HG03095 (cell line): ENCODE measurements at regions not wholly inside any gene's neighbourhood (a gene's known extent, or its start where the extent isn't known, plus 50 kb on each side); places are given as distances from the start of the nearest gene placed in this dataset.

Source experiments
- ATAC-seq: cut with Tn5 transposase; IDR thresholded peaks from one replicate; pipeline ENCODE4 v1.9.1; 2021; ENCODE audit warnings: moderate library complexity; ENCODE audit not compliant: unreplicated experiment

DNA sequence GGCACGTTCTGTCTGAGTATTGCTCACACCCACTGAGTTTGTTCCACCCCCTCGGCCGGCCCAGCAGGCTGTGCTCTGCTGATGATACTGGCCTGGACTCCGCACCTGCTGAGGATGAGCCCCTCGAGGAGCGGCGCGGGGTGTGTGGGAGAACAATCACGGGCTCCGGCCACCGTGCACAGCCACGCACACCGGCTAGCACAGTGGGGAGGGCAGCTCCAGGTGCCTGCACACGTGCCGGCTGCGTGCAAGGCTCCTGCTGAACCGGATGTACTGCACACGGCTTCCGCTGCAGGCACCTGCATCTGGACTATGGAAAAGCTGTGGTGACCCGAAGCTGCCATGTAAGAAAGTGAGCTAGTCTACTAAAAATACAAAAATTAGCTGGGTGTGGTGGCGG lies 485.2 kb upstream of the CDH9 start:
- ATAC-seq, result no peak

DNA sequence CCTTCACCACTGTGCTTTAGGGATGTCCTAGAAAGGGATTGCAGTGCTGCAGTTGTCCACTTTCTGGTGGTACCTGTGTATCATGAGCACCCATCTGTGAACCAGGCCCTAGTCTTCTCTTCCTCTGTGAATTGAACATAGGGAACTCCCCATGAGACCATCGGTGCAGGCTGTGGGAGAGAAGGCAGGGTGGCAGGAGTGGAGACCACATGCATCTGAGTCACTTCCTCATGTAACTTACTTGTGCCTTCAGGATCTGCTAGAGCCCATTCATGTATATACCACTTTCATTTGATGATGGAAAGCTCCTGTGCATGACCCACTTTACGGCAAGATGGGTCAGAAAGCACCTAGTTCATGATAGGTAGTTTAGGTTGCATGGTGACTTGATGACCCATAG lies 478.1 kb upstream of the CDH9 start:
- no peak for ATAC-seq

DNA sequence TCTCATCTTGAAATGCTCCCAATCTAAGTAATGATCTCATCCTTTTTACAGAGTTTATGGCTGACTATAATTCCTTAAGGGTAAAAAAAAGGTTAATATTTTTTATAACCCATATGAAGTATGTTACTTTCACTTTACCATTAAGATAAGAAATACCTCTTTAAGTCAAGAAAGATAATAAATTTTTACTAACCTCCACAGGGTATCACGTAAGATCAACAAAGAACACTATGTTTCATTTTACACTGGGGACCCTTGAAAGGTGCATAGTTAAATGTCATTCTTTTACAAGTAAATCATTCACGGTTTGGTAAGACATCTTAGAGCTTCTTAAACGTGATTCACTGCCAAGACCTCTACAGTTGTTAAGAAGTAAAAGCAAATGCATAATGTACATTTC lies 472.7 kb upstream of the CDH9 start:
- no peak for ATAC-seq

DNA sequence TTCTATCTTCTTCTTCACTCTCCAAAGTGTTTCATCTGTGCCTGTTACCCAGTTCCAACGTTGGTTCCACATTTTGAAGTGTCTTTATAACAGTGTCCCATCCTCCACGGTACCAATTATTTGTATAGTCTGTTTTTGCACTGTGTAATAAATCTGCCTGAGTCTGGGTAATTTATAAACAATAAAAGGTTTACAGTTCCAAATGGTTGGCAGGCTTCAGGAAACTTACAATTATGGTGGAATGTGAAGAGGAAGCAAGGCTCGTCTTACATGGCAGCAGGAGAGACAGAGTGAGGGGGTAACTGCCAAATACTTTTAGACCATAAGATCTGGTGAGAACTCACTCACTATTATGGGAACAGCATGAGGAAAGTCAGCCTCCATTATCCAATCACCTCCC lies 465.4 kb upstream of the CDH9 start:
- ATAC-seq, result no peak

DNA sequence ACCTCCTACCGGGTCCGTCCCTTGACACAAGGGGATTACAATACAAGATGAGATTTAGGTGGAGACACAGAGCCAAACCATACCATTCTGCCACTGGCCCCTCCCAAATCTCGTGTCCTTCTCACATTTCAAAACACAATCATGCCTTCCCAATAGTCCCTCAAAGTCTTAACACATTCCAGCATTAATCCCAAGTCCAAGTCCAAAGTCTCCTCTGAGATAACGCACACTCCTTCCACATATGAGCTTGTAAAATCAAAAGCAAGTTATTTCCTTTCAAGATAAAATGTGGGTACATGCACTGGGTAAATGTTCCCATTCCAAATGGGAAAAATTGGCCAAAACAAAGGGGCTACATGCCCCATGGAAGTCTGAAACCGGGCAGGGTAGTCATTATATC lies 463.9 kb upstream of the CDH9 start:
- no peak for ATAC-seq

DNA sequence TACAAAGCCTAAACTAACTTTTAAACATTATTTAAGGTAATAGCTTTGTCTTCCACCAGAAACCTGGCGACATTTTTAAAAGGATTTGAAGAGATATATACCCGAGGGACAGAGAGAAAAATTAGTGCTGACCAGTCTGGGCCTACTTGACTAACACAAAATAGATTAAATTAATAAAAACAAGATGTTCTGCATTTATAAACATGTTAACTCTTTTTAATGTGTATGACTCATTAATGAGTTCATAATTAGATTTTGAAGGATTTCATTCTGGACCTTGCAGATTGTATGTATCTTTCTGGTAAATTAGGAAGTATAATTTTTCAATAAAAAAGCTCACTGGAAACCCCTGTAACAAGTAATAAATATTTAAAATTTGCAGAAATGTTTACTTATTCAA lies 459.1 kb upstream of the CDH9 start:
- no peak for ATAC-seq

DNA sequence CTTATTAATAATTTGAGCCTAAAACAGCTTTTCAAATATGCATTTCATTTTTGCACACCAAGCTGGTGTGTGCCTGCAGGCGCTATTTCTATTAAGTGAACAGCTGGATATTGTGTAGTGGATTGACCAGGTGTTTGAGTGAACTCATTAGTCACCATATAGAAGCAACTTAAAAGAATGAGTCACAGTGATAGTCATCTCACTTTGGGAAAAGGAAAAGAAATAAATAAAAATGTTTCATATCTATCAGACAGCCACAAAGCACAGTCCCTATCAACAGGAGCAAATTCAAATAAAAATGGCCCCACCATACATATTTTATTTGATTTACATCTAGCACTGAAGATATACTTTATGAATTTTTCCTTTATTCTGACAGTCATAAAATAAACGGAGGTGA lies 456.5 kb upstream of the CDH9 start:
- ATAC-seq, result no peak

DNA sequence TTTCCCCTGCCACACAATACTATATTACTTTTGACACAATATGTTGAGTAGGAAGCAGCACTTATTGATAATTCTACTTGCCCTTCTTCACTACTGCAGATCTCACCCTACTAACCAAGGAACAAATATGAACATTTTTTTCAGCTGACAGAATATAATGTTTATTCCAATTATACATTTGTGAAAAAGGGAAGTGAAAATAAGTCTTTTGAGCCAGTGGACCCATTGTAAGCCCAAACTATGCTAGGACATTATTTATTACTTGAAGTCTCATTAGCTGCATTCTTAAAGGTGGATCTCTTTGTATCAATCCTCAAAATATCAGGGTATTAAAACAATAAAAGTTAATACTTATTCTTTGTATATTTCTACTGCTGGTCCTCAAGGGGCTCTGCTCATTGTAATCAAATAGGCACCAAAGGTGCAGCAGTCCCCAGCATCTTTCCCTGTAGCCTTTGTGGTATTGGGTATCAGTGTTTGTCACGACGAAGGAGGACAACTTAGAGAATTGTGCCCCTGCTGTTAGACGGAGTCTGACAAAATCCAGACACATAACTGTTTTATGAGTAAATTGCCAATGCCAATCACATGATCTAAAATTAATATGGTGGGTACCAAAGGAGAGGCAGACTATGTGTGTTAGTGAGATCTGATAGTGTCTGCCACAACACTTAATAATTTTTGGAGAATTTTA lies 453.5 kb upstream of the CDH9 start:
- ATAC-seq, result no peak

DNA sequence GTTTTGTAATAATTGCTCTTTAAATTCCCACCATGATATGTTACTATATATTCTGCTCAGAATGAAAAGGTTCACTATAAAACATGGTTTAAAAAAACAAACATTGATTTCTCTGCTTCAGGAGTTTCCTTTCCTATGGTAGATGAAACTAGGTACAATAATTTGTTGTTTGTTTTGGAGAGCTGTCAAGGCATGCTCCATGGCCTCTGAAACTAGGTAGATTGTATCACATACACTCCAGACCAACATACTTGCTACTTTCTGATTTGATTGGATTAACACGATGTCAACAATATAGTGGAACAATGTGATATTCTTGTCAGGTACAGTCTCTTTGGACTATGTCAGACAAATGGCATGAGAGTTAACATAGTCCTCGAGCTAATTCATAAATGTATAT lies 452.7 kb upstream of the CDH9 start:
- ATAC-seq, result no peak

DNA sequence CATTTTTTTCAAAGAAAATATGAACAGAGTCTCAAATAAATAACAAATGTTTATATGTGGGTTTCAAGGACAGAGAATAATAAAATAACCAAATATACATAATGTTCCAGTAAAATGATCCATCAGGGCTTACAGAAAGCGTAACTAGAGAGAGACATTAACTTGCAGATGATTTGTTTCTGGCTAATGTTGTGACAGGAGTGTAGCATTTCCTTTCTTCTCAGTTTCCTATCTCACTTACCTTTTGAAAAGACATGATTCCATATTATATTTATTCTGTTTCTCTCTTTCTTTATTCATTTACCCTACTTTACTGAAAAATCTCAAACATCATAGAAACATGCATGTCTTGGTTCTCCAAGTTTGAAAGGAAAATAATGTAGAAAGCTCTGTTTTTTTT lies 451.3 kb upstream of the CDH9 start:
- ATAC-seq, result no peak

DNA sequence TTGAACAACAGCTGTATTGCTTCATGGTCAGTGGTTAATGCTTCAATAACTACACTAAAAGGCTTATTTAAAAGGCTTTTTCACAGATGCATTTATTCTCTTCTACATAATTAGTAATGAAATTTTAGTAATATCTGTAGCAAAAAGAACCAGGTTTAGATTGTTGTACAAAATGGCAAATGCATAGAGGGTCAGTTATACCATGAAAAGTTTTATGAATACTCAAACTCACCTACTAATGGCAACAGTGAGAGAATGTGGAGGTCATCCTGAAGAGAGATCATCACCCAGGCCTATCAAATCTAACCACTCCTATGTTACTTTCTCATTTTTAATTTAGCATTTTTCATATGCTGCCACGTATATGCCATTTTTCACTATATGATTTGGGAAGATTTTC lies 444.3 kb upstream of the CDH9 start:
- ATAC-seq, result no peak

DNA sequence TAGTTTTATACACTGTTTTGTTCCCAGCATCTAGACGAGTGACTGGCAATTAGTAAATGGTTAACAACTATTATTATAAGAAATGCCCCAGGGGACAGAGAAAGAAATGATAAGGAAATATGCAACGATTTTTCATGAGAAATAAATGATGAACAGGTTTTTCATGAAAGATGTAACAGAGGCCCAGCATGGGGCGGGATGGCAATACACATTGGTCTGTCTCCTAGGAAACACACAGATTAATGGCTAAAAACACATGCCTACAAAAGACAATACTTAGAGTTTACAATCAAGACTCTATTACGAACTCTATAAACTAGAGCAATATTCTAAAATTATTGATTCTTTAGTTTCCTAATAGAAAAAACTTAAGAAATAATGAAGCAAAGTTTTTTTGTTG lies 441.5 kb upstream of the CDH9 start:
- no peak for ATAC-seq

DNA sequence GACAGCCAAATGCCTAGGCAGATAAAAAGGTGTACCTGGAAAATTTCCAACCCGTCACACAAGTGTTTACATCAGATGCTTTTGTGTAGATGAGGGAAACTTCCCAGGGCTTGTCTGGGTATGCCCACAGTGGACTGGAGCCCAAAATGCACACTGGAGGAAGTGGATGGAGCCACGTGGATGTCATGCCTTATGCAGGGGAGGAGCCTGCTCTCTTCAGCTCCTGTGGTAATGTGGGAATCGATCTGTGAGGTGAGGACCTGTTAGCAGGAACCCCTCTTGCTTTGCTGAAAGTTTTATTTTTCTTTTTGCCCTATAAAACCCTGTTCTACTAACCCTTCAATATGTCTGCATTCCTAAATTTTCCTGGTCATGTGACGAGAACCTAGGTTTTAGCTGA lies 439.2 kb upstream of the CDH9 start:
- ATAC-seq, result no peak

DNA sequence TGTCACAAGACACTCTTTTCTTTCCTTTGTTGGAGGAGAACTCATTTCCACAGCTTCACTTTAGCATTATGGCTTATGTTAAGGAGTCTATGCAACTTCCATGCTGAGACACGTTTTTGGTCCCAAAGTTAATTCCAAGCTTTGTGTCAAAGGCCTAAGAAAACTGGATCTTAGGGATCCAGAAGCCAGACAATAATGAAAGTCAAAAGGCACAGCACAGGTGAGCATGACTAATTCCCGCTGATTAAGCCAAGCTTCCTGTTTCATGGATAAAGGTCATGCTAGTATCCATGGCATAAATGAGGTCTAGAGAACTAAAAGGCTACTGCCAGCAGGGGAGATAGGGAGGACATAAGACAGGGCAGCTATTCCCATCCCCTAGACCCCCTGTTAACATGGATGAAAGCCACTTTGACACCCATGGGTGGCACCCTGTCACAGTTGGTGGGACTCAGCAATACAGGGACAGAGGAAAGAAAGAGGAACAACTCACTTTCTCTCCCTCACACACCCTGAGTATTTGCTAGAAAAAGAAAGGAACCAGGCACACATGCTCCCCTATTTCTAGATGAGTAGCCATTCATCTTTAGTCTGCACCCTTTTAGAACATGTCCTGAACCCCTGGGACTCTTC lies 438.1 kb upstream of the CDH9 start:
- no peak for ATAC-seq

DNA sequence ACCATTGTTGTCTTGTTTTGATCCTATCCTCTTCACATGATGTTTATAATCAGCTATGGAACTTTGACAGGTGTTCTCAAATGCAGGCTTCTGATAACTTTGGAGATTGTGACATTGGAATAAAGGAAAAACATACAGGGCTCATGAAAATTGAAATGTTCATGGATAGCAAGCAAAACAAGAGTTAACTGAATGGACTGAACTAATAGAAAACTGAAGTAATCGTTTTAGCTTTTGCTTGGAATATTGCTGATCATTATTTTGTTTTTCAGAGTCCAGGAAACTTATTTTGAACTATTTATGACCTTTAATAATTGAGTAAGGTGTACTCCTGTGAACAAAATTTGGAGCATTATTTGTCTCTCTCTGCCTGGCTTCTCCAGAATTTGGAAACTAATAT lies 436.7 kb upstream of the CDH9 start:
- no peak for ATAC-seq

DNA sequence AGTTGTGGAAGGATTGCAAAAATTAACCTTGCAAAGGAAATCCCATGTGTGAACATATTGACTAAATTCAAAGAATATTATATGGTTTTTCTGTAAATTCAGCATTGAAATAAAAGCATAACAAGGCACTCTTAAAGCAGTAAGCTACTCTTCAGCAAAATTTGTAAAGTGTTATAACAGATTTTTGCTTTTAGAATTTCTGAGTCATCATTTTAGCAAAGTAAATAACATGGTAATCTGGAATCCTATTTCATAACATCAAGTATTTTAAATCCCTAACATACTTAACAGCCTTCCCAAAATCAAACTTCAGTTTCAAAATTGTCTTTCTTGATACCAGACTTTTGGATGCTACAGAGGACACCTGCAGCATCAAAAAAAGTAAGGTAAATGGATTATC lies 436.0 kb upstream of the CDH9 start:
- ATAC-seq, result no peak

DNA sequence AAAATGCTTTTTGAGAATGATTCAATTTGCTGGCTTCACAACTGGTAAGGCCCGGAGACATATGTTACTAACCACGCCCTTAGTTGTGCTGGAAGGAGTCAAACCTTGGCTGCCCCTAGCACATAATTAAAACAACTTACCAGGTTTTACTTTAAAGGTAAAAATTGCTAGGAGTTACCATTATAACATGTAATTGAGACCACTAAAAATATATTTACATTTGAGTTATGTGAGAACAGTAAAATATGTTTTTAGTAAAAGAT lies 435.6 kb upstream of the CDH9 start:
- ATAC-seq, result no peak

DNA sequence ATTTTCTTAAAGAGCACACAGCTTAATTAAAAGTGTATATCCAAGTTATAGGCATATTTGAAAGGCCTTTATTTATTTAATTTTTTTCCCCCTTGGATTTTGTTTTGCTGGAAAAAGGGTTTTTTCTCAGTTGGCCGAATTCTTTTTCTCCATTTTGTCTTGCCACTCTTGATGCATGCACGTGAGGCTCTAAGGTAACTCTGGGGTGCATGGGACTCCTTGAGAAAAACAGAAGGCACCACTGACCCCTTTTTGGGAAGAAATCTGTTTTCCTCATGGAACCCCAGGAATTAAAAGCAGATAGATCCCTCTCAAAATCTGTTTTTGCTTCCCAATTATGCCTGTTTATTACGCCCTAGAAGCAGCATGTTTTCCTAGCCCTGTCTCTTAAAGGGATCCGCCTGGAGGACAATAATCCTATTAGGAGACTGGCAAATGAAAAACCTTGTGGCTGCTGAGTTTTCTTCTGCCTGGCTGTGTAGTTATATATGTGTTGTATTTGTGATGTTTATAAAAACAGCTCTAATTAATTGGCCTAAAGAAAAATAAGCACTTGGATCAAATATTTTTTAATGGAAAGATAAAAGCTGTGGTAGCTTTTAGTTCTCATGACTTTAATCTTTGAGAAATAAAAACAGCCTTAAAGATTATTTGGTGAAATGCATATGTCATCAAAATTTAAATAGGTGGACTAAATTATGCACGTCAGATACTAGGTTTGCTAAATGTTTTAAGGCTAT lies 435.1 kb upstream of the CDH9 start:
- ATAC-seq, result no peak

DNA sequence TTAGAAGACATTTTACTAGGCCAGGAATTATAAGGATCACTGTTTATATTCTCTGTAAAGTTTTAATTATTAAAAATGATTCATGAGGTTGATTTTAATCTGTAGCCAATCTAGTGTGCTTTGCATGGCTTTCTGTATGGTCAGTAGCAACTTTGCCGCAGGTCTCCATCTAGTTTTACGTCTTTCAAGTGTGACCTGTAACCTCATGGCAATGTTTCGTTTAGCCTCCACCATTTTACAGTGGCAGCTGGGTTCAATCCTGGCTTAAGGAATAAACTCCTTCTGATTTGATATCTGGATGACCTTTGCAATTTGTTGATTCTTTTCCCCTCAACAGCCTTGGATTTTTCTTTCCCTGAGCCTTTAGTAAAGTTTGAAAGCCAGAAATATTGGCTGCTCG lies 434.5 kb upstream of the CDH9 start:
- ATAC-seq, result no peak

DNA sequence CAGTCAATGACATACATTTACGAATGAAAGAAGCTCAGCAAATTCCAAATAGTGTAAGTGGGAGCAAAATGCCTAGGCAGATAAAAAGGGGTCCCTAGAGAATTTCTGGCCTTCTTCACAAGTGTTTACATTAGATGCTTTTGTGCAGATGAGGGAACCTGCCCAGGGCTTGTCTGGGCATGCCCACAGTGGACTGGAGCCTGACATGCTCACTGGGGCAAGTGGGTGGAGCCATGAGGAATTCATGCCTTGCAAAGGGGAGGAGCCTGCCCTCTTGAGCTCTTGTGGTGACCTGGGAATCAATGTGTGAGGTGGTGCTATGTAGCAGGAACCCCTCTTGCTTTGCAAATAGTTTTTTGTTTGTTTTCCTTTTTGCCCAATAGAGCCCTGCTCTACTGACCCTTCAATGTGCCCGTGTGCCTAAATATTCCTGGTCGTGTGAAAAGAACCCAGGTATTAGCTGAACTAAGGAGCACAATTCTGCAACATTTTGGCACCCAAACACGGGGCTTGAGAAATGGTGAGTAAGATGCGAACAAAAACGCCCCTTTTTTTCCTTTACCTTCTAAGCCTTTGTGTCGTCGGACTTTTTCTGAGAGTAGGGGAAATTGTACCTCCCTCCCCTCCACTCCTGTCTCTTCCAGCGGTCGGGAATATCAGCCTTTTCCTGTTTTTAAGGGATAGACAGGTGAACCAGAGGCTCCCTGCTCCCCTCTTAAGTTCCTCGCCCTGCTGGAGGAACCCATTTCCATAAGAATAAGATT lies 433.8 kb upstream of the CDH9 start:
- peak; percentile 94 for ATAC-seq

DNA sequence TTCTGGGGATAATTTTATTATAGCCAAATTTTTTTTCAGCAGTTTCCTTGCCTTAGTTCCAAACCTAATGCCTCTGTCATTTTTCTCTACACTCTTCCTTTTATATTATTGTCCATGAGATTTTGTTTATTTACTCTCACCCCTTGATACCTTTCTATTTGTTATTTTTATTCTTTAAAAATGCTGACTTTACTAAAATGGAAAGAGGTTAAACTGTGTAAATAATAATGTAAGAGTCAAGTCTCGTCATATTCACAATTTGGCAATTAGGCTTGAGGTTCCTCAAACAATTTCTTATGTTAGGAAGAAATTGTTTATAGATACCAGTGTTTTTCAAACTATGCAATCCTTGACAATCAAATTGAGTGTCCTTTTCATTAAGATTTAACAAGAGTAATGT lies 428.6 kb upstream of the CDH9 start:
- no peak for ATAC-seq

DNA sequence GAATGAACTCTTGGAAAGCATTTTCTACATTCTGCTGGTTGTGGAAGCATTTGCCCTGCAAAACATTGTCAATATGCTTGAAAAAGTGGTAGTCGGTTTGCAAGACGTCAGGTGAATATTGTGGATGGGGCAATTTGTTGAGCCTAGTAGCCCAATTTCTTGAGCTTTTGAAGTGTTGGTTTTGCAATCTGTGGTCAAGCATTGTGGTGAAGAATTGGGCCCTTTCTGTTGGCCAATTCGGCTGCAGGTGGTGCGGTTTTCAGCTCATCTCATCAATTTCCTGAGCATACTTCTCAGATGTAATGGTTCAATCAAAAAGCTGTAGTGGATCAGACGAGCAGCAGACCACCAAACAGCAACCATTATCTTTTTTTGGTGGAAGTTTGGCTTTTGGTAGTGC lies 426.8 kb upstream of the CDH9 start:
- ATAC-seq, result no peak
